SK-MEL-5 (cell line): ENCODE measurements at regions not wholly inside any gene's neighbourhood (a gene's known extent, or its start where the extent isn't known, plus 50 kb on each side); places are given as distances from the start of the nearest gene placed in this dataset.

Source experiments
- DNase-seq: peaks from one replicate; pipeline ENCODE4 v3.0.0-alpha.2; 2016; ENCODE audit warnings: low read depth, low spot score
- in situ Hi-C: cut with HindIII; loops from 2 replicates; pipeline ENCODE4 v1.10.0; 2016; ENCODE audit warnings: low sequenced_read_pairs, high pct_unique_total_duplicates, low pct_unique_long_range_greater_than_20kb

DNA sequence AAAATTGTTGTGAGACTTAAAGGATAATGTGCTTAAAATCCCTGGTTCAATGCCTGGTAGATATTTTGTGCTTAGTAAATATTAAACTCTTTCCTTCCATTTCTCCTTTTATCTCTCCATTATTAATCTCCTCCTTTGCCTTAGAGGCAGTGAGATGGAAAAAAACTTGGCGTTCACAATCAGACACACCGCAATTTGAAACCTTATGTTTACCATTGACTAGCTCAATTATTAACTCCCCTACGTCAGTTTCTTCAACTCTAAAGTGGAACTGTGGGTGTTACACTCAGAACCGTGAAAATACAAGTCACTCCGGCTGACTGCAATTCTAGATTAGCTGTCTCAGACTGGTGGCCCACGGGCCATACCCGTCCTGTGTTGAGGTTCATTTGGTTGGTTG, 327.2 kb downstream of the DEPDC1B start:
- no peak for DNase-seq

DNA sequence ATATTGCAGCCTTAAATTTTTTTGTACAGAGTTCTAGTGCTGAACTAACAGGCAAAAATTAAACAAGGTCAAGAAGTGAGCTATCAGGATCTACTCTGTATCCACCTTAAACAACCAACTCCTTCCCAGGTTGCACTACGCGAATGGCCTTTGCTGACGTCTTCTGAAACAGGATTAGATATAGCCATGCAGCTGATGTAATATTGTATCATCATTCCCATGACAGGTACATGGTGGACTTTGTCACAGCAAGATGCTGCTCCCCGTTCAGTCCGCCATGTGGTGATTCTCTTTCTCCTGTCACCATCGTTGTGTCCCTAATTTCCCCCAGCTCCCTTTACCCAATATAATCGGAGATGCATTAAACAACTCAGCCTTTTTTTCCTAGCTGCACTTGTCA, 328.9 kb downstream of the DEPDC1B start:
- no peak for DNase-seq
- in situ Hi-C loops, result no loop called here

More for the DNA sequence above, 327.2 kb downstream of the DEPDC1B start:
- in situ Hi-C loops, result no loop called here

DNA sequence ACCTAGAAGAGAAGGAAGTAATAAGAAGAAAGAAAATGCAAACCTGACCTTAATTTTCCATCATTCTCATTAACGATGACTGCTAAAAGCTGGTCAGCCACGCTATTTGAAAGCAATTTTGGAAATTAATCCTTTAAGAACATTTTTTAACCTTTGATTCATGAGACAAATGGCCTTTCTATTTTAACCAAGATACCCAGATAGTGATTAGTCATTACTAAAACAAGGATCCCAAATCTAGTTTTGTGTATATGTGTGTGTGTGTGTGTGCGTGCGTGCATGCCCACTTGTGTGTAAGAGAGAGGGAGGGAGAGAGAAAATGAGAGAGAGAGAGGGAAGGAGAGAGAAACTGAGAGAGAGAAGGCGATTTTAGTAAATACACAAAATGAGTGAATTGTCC, 329.5 kb downstream of the DEPDC1B start:
- in situ Hi-C loops, result no loop called here

DNA sequence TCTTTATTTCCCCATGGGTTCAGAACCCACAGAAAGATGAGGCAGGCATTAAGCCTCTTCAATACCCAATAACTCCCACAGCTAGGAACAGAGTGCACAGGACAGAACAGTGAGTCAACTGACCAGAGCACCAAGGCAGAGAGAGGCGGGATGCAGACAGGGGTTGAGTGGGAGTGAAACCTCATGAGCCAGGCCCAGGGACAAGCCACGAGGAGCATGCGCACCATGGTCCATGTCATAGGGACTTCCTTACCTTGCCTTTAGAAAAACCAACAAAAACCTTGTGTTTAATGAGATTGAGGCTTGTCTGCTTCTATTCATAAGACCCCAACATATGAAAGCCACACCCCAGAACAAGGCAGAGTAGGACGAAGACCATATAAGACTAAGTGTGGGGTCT, 330.6 kb downstream of the DEPDC1B start:
- in situ Hi-C loops, result no loop called here

More for the DNA sequence above, 329.5 kb downstream of the DEPDC1B start:
- no peak for DNase-seq

DNA sequence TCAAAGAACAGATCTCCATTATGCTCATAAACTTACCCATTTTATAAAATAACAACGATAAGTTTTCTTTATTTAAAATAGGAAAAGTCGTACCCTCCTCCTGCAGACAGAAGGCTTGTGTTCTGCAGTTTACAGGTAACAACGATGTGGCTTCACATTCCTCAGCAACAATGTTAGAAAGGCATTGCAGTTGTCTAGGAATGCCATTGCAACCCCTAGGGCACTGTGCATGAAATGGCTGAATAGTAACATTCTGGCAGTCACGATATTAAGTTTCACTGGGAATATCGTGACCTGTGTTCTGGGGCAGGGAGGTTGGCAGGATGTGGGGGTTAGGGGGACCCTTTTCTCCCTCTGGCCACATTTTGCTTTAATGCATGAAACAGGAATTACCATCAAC, 331.9 kb downstream of the DEPDC1B start:
- in situ Hi-C loops, result no loop called here
- DNase-seq, result no peak

More for the DNA sequence above, 330.6 kb downstream of the DEPDC1B start:
- no peak for DNase-seq

DNA sequence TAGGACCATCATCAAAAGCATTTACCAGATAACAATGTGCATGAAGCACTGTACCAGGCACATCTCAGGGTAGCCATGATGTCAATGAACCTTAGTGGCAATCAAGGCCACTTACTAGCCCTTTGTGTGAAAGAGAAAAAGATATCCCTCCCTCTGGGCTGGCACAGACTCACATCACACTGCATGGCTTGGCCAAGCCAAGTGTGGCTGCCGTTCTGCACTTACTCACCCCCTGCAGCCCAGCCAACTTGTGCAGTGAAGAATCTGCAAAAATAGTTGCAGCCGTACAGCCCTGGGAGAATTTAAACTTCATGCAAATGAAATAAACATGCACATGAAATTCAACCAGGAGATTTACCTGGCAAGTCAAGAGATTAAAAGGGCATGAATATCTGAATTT, 333.5 kb downstream of the DEPDC1B start:
- in situ Hi-C loops, result no loop called here
- no peak for DNase-seq

DNA sequence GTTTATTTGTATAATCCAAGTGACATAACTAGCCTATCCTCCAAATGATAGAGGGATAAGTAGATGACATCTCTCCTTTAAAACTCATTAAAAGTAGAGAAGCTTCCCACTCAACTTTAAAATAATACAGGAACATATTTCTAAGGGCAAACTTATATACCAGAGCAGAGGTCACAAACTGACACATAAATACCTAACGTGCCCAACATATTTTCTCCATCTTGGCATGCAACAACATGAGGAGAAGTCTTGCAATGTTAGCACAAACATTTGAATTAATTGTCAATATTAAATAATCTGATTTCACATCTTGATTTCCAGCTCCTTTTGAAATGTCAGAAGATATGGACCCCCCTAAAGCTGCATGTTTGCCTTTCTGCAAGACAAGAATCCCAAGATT, 335.0 kb downstream of the DEPDC1B start:
- in situ Hi-C loops, result no loop called here
- DNase-seq, result no peak

DNA sequence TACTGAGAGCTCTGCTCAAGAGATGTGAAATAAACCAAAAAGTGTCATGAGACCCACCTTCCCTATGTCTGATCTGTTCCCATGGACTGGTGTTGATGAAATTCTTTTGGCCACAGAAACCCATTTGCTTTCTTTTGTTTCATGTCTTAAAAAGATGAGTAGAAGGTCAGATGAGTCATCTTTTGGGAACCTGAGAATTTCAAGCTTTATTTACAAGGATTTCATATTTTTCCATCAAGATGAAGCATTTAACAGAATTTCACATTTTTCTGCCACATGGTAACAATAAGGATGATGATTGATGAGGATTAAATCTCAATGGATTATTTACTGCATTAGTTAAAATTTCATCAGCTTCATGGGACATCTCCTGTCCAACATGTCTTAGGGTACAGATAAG, 337.8 kb downstream of the DEPDC1B start:
- no peak for DNase-seq

DNA sequence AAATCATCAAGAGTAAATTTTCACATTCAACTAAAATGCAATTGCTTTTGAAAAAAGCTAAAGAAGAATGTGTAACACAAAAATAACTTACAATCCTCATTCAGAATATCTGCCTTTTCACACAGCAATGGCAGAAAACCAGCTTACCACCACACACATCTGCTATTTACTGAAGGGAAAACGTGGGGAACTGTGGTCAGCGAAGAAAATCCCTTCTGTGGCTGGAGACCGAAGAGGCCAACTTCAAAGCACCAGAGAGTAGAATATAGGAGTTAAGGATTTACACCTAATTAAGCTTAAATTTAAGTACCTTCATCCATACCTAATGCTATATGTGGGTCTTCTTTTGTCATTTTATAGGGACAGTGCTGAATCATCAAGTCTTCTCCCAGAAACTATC, 339.6 kb downstream of the DEPDC1B start:
- DNase-seq, result no peak
- in situ Hi-C loops, result no loop called here

More for the DNA sequence above, 337.8 kb downstream of the DEPDC1B start:
- in situ Hi-C loops, result no loop called here

DNA sequence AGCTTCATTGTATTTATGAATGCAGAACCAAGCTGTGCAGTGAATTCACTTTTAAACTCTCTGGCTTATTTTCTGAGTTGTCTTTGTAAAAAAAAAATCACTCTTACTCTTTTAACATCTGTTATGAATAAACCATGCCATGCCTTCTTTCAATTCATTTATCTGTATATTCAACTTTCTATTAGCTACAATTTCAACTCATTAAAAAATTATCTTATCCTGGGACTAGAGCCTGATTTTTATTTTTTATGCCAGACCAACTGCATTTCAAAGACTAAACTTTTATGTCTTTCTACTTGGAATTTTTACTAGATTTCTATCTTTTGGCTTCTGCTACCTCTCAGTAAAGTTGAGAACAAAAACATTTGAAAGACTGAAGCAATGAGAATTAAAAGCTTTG, 342.7 kb downstream of the DEPDC1B start:
- no peak for DNase-seq
- in situ Hi-C loops, result no loop called here

DNA sequence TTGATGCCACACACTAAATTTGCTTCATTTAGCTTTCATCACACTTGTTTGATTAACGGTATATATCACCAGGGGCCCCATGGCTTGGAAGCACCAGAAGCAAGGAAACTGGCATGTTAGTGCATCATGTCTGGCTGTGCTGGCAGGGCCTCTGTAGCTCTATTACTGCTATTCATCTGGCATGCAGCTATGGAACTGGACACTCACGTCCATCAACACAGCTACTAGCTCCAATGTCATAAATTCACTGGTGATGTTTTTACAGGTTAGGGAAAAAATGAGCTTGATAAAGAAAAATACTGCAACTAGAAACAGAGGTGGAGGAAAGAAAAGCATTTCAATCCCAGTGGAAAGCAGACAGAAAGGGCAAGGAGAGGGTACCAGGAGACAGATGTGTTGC, 343.2 kb downstream of the DEPDC1B start:
- DNase-seq, result no peak
- in situ Hi-C loops, result no loop called here

DNA sequence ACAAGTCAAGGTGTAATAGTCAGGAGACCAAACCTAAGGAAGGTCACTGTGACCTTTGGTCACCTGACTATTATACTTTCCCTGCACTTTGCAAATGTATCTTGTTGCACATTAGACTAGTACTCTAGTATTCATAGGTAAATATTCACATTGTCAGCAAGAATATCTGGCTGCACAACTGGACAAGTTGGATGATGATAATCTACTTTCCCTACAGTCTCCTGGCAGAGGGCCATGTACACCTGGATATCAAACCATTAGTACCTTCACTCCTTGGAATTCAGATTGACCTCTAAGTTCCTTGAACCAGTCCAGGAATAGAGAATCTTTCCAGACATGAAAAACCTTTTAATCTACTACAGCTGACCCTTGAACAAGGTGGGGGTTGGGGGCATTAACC, 344.8 kb downstream of the DEPDC1B start:
- in situ Hi-C loops, result no loop called here
- DNase-seq, result no peak

DNA sequence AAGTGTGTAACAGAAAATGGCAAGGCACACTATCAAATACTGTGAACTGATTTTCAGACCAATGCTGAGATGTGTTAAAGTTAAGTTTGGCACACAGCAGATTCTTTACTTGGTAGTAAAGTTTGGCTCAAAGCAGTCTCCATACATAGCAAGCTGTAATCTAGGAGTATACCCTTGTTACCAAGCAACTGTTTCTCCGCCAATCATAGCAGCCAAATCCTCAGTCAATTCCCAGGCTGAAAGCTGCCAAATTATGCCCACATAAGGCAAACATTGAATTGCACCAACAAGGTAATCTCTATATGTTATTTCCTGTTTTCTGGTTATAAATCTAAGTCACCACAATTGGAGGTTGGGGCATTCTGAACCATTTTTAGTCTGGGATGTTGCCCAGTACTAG, 345.7 kb downstream of the DEPDC1B start:
- in situ Hi-C loops, result no loop called here
- DNase-seq, result no peak

DNA sequence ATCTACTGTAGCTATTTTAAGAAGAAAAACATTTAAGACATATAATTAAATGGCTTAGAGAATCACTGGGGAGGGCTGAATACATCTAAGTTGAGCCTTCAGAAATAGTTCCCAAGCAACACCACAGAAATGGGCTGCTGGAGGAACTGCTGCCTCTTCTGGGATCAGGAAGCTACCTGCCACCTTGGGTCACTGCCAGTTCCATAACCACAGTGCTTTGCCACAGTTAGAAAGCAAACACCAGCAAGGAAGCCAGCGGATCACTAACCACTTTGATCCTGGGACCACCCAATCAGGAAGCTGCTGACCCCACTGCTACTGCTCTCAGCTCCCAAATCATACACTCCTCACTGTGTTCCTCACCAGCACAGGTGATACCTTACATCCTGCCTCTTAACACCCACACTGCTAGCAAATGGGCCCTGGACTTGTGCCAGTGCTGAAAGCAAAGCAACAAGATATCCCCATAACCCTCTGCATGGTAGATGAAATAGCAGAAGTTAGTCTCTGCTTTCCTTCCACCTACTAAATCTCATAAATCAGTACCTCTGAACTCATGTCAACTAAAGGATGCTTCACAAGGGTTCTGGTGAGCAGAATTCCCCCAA, 346.9 kb downstream of the DEPDC1B start:
- in situ Hi-C loops, result no loop called here
- DNase-seq, result no peak

DNA sequence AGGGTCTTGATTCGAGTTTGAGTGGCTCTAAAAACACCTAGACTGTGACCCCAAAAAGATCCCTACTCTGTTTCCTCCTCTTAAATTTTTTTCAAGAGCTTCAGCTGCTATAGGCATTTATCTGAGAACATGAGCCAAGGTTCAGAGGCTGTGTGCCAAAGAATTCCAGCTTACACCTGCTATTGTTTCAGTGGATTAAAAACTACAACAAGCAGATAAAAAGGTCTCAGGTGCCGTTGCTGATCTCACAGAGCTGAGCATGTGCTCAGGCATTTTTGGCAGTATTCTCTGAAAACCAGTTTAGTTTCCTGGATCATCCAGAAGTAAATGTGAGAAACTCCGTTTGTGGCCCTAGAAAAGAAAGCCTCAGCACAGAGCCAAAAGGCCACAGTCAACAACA, 349.2 kb downstream of the DEPDC1B start:
- in situ Hi-C loops, result no loop called here
- no peak for DNase-seq

DNA sequence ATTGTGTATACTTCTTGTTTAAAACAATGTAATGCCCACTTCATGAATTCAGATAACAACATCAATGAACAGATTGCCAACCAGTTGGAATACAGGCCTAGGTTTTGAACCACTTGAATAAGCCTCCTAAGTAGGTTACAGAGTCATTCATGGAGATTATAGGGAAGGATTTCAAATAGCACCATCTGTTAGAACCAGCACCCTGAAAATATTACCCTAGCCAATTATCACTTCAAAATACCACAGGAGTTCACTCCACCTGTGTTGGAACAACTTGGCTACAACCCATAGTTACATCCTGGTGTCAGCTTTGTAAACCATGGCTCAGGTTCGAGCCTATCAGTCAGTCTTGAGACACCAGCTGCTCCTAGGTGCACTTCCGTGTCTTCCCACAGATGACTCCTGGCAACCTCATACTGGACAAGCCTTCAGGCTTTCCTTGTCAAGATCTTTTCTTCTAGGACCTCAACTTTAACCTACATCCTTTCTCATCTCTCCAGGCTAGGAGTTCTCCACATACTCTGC, 350.0 kb downstream of the DEPDC1B start:
- no peak for DNase-seq
- in situ Hi-C loops, result no loop called here

DNA sequence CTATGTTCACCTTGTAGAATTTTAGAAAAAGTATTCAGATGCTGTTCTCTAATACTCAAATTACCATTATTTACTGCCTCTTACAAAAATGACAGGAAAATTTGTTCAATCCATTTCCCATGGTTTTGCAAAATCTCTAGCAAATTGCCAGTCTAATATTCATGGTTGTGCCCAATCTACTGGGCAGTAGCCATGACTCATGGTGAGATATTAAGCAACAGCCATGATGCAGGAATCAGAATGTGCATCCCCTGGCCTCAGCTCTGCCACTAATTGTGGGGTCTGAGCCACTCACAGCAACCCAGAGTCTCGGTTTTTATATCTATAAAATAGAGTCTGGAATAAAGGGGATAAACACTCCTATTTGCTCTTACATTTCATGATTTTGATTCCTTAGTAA, 353.6 kb downstream of the DEPDC1B start:
- in situ Hi-C loops, result no loop called here
- no peak for DNase-seq

DNA sequence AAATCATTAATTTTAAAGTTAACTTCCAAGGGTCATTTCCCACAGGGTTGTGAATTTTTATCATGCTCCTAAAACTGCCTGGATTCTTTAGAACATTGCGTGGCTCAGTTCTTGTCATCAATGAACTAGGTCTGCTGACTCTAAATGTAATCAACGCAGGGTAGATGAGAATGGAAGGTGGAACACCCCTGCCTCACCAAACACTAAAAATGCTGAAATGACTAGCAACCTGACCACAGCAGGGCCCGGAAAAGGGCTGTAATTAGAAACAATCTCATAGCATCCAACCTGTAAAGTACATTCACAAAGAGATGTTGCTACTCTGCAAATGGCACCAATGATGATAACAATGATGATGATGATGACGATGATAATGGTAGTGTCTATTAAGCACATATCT, 356.9 kb downstream of the DEPDC1B start:
- in situ Hi-C loops, result no loop called here
- no peak for DNase-seq

DNA sequence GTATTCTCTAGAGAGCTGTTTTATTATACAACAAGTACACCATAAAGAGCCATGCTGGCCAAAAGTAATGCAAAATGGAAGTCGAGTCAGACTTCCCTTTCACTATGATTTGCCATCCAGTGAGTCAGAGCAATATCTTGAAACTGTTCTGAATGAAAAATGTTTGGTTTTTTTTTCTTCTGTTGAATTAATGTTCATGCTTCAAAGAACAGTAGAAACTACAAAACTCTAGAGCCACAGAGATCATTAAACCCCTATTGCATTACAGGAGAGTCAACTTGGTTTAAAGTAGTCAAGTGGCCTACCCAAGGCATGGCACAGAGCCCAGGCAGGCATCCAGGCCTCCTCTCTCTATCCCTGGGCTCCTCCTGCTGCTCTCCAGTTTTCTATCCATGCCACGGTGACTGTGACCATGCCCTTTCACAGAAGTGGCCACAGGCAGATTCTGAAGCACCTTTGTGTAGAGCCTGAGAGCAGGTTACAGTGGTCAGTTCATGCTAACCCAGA, 358.9 kb downstream of the DEPDC1B start:
- in situ Hi-C loops, result no loop called here
- DNase-seq, result no peak

DNA sequence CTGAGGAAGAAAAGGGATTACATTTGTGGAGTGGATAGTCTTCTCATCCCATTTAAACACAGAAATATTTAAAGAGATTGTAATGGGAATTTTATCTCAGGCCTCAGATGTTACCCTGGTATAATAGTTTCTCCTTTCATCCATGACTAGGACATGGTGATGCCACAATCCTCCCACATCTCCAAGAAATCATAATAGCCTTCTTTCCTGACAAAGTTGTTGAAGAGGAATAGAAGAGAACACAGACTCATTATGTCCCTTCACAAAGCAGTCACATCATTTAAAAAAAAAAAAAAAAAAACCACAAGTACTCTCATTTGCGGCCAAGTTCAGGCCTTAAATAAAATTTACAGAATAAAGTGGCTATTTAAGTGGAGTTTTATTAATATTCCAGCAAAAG, 359.6 kb downstream of the DEPDC1B start:
- in situ Hi-C loops, result no loop called here
- peak; percentile 11 for DNase-seq
